ENCODE measurements at regions not wholly inside any gene's neighbourhood (a gene's known extent, or its start where the extent isn't known, plus 50 kb on each side); places are given as distances from the start of the nearest gene placed in this dataset.

DNA sequence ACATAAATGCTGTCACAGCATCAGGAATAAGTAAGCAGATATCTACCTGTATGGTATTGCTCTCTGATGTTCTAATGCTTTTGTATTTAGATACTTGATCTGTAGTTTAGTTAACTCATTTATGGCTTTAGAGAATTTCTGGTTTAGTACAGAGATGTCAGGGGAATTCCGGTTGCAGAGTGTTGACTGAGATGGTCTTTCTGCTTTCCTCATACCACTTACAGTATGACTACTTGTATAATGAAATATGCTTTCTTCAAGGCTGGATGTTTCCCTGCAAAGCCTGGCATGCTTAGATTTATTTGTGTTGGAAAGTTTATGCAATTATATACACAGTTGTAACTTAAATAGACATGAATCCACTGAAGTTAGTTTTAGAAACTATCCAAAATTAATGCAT lies 278.4 kb downstream of the CDH26 start:
- DNase-seq (ENCODE audit: low spot score in 2 of 2) (no peak), ATAC-seq (peak in 1 of 2 donors; percentile 24)
- Mint-ChIP-seq H3K9me3 (no peaks in the 10 kb centered on the region), H3K27ac (no peak overlapping the region), H3K36me3 (no peaks in the 10 kb centered on the region)

DNA sequence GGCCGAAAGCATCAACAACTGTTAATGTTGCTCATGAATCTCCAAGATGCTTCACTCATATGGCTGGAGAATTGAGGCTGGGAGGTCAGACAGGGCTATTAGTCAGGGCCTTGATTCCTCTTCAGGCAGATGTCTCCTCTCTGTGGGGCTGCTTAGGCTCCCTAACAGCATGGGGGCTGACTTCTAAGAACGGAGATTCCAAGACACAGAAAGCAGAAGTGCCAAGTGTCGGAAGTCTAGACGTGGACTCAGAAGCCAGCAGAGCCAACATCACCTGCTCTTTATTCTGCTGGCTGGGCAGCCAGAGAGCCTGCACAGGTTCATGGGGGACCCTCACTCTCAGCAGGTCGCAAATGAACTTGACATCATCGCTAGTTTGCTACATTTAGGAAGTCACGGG lies 279.8 kb downstream of the CDH26 start:
- ATAC-seq, result no peak
- DNase-seq (ENCODE audit: low spot score in 2 of 2), result no peak
- Mint-ChIP-seq H3K36me3 (no peaks in the 10 kb centered on the region), H3K27ac (no peak overlapping the region), H3K9me3 (no peaks in the 10 kb centered on the region)

DNA sequence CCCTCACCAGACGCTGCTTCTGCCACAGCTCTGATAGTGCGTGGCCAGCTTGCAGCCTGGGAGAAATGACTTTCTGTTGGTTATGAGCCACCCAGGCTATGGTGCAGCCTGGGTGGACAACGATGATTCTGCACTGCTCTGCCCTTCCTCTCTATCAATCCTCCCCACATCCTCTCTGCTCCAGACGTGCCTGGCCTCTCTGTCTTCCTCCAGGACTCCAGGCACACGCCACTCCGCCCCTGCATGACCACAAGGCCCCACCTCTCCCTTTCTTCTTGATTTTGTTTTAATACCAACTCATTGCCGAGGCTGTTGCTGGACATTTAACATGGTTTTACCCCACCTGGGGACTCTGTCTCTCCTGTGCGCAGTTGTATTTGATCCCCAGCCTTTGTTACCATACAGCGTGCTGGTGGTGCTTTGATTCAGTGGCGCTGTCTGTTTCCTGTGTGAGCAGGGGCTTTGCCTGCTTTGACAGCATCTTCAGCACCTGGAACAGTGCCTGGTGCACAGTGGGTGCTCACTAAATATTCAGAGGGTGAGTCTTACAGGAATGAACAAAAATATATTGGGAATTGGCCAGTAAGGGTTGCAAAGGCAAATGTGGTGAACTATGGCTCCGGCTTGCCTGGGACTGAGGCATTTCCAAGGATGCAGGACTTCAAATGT lies 280.9 kb downstream of the CDH26 start:
- no peak for DNase-seq (ENCODE audit: low spot score in 2 of 2)
- ATAC-seq, result no peak
- Mint-ChIP-seq H3K27ac (peak overlapping the region in 1 of 2 donors; percentile 56), H3K9me3 (no peaks in the 10 kb centered on the region), H3K36me3 (no peaks in the 10 kb centered on the region)

DNA sequence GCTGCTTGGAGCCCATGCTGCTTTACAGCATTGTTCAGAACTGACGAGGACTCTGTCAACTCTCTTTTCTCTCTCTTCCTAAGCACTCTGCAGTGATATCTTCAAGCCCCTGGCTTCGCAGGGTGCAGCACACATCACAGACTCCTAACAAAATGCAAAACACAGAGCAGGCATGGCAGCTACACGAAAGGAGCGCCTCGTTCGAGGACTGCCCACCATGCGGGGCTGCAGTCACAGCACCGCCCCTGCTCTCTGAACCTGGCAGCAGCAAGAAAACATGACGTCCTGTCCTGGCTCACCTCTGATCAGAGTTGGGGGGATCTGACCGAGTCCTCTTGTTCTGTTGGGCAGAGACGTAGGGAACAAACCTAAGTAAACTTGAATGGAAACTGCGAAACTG lies 281.7 kb downstream of the CDH26 start:
- H3K9me3 Mint-ChIP-seq, result no peaks in the 10 kb centered on the region
- no peak for ATAC-seq
- DNase-seq (ENCODE audit: low spot score in 2 of 2), result no peak
- H3K36me3 Mint-ChIP-seq, result no peaks in the 10 kb centered on the region
- no peak overlapping the region for H3K27ac Mint-ChIP-seq

DNA sequence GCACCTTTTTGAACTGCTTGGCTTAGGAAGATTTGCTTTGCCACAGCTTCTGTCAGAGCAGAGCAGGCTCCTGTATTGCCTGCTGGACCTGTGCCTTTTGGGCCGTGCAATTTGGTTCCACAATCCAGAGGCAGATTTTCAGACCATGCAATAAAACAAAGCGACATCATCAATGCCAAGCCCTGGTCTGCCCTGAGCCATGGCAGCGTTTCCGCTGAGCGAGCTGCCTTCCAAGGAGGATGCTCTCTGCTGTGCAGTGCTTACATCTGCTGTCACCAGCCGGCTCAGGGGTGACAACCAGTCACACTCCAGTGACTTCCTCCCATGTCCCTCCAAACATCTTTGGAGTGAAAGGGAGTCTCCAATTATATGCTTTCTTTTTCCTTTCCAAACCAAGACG lies 282.2 kb downstream of the CDH26 start:
- no peak for ATAC-seq
- H3K36me3 Mint-ChIP-seq, result no peaks in the 10 kb centered on the region
- H3K27ac Mint-ChIP-seq, result no peak overlapping the region
- no peak for DNase-seq (ENCODE audit: low spot score in 2 of 2)
- no peaks in the 10 kb centered on the region for H3K9me3 Mint-ChIP-seq

DNA sequence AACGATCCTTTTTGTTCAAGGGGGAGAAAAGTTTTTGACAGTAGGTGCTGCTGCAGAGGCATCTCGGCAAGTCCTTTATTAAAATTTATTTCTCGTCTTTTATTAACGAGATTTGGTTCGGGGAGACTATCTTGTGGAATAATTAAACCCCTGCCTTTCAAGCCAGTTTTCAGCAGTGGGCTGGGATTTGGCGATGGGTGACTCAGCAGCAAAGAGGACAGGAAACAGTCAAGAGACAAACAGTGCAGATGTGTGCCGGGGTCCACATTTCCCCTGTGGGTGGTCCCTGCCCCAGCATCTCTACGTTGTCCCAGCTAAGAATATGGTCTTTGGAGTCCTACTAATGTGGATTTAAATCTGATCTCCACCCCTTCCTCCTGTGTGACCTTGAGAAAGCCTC lies 282.8 kb downstream of the CDH26 start:
- Mint-ChIP-seq H3K36me3 (no peaks in the 10 kb centered on the region), H3K27ac (no peak overlapping the region)
- ATAC-seq, result no peak

DNA sequence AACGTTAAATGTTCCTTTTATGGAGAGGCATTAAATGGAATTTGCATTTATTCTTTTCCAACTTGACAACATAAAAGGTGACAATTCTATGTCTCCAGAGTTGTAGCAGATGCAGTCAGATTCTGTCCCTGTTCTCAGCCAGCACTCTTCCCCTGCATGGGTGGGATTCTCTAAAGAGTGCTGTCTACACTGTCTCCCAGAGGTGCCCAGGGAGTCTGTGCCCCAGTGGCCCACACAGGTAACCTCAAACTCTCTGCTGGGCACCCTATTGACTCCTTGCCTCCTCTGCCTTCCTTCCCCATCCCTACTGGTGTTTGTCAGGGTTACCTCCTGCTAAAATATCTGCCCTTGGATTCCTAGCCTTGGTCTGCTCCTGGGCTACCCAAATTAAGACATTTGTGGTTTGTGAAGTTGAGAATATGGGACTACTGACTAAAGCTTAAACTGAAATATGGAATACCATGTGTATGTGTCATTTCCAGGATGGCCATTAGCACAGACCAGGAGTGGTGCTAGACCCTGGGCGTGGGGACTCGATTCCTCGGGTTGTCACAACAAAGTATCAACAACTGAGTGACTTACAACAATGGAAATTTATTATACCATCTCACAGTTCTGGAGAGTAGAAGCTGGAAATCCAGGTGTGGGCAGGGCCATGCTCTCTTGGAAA lies 284.7 kb downstream of the CDH26 start:
- no peaks in the 10 kb centered on the region for H3K9me3 Mint-ChIP-seq
- no peak for DNase-seq (ENCODE audit: low spot score in 2 of 2)
- H3K27ac Mint-ChIP-seq, result no peak overlapping the region
- no peaks in the 10 kb centered on the region for H3K36me3 Mint-ChIP-seq
- ATAC-seq, result no peak

More for the DNA sequence above, 282.8 kb downstream of the CDH26 start:
- H3K9me3 Mint-ChIP-seq, result no peaks in the 10 kb centered on the region
- no peak for DNase-seq (ENCODE audit: low spot score in 2 of 2)

DNA sequence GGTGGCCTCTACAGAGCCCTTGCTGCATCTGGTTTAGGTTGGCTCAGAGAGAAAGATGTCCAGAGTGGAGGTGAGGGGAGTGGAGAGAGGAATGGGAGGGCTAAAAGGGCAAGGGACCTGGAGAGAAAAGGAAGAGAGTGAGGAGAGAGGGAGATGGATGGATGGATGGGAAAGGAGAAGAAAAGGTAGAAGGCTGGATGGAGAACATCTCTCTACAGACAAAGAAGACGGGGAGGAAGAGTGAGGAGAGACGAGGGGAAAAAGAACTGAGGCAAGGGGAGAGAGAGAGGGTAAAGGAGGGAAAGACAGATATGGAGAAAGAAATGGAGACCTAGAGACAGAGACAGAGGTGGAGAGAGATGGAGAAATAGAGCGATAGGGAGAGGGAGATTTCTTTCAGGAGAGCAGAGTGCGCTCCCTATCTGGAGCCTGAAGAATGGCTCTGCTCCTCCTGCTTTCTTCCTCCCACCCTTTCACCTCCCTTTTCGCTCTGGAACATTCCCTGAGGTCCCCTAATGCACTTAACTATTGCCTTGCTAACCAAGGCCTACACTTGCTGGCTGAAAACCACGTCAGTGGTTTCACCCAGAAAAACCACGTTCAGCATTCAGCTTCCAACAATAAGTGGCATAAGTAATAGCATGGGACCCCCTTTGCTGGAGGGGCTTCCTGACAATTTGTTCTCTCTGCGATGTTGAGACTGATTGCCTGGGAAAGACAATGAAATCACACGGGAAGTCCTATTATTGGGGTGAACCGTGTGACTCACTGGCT lies 286.3 kb downstream of the CDH26 start:
- DNase-seq (ENCODE audit: low spot score in 2 of 2), result no peak
- ATAC-seq, result no peak
- H3K9me3 Mint-ChIP-seq, result no peaks in the 10 kb centered on the region
- H3K27ac Mint-ChIP-seq, result no peak overlapping the region
- H3K36me3 Mint-ChIP-seq, result no peaks in the 10 kb centered on the region

DNA sequence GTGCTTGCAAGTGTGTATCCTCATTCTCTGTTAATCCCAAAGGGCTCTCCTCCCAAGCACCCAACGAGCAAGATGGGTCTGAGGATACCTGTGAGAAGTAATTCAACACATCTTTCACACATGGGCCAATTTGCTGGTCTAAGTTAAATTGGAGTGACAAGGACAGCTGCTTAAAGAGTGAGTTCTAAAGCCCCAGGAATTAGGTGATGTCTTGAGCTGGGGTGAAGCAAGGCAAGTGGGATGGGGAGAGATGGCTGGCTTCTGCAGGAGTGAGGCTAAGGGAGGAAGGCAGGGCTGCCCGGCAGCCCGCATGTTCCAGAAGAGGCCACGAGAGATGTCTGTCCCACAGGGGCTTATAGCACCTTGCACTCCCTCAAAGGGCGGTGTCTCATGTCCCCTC lies 288.5 kb downstream of the CDH26 start:
- Mint-ChIP-seq H3K9me3 (no peaks in the 10 kb centered on the region), H3K27ac (no peak overlapping the region), H3K36me3 (no peaks in the 10 kb centered on the region)
- ATAC-seq (no peak), DNase-seq (ENCODE audit: low spot score in 2 of 2) (no peak)

DNA sequence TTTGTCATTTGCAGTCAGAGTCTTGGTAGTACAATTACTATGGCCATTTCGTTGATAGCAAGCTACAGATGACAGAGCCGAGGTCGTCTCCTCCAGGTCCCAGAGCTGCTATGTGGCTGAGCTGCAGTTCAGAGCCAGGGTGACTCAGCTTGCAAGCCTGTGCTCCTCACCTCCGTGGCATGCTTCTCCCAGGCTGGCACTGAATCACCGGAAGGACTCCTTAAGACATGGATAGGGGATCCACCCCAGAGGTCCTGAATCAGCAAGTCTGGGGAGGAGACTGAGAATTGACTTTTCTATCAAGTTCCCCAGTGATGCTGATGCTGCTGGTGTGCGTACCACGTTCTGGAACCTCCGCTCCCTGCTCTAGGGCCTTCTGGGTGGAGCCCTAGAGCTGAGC lies 291.2 kb downstream of the CDH26 start:
- Mint-ChIP-seq H3K36me3 (no peaks in the 10 kb centered on the region), H3K27ac (no peak overlapping the region), H3K9me3 (no peaks in the 10 kb centered on the region)
- no peak for ATAC-seq
- DNase-seq (ENCODE audit: low spot score in 2 of 2), result no peak

DNA sequence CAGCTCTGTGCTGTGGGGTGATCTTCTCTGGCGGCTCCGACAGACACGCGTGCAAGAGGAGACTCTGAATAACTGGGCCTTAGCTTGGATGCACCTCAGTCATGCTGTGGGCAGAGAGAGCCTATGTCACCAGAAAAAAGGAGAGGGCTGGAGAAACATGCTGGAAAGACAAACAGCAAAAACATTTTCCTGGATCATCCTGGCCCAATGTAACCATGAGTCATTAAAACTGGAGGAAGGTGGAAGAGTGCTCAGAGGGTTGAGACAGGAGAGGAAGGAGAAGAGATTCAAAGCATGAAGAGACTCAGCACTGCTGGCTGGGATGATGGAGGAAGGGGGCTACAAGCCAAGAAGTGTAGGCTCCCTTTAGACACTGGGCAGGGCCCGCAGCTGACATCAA lies 292.0 kb downstream of the CDH26 start:
- no peak overlapping the region for H3K27ac Mint-ChIP-seq
- ATAC-seq (no peak), DNase-seq (ENCODE audit: low spot score in 2 of 2) (no peak)
- no peaks in the 10 kb centered on the region for H3K36me3 Mint-ChIP-seq
- H3K9me3 Mint-ChIP-seq, result no peaks in the 10 kb centered on the region

DNA sequence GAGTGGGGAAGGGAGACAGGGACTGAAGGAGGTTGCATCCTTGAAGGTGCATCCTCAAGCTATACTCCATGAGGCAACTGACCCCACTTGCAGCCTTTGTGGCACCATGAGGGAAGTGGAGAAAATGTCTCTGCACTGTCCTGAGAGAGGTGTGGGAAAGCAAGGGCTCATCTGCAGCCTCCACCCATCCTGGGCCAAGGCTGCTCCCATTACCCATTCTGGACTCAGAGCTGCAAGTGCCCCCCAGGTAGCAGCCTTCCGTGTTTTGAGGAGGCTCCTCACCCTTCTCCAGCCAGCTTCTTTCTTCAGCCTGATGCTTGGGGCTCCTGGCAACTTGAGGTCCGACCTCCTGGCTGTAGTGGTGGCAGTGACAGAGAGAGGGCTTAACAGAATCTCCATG lies 294.6 kb downstream of the CDH26 start:
- no peaks in the 10 kb centered on the region for H3K9me3 Mint-ChIP-seq
- ATAC-seq (no peak), DNase-seq (ENCODE audit: low spot score in 2 of 2) (no peak)
- H3K27ac Mint-ChIP-seq, result no peak overlapping the region
- H3K36me3 Mint-ChIP-seq, result no peaks in the 10 kb centered on the region

DNA sequence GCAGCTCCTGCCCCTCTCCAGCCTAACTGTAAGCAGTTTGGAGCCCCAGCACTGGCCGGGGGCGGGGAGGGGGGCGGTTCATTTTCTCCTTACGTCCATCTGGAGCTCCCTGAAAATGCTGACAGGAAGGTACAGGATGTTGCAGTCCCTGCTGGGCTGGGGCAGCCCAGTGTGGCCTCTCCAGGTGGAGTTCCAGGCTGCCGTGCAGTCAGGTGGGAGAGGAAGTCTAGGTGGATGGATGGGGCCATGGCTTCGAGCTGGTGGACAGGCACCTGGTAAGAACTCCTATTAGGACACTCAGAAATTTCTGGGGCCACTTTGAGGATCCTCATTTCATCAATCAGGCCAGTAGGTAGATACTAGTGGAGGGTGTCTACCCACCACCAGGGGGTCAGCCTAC lies 295.2 kb downstream of the CDH26 start:
- H3K36me3 Mint-ChIP-seq, result no peaks in the 10 kb centered on the region
- ATAC-seq (no peak), DNase-seq (ENCODE audit: low spot score in 2 of 2) (no peak)
- no peak overlapping the region for H3K27ac Mint-ChIP-seq
- H3K9me3 Mint-ChIP-seq, result no peaks in the 10 kb centered on the region

DNA sequence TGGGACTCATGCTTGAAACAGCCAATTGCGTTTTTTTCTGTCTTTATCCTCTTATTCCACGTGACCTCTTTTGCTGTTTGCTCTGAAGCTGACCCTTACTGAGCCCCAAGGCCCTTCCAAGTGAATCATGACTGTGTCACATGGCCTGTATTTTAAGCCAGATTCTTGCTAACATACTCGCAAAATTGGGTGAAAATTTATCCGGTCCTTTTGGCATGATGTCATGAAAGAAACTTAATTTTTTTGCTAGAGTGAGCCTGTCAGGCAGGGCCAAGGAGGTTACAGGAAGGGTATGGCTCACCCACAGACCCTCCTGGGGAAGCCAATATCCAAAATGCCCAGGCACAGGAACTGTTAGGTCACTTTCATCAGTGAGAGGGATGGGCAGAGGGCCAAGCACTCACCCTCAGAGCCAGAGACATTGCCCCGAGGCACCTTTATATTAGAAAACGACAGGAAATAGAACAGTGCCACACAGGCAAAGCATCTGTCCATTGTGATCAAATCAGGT lies 296.7 kb downstream of the CDH26 start:
- Mint-ChIP-seq H3K27ac (no peak overlapping the region), H3K36me3 (no peaks in the 10 kb centered on the region), H3K9me3 (no peaks in the 10 kb centered on the region)
- ATAC-seq, result no peak
- no peak for DNase-seq (ENCODE audit: low spot score in 2 of 2)

DNA sequence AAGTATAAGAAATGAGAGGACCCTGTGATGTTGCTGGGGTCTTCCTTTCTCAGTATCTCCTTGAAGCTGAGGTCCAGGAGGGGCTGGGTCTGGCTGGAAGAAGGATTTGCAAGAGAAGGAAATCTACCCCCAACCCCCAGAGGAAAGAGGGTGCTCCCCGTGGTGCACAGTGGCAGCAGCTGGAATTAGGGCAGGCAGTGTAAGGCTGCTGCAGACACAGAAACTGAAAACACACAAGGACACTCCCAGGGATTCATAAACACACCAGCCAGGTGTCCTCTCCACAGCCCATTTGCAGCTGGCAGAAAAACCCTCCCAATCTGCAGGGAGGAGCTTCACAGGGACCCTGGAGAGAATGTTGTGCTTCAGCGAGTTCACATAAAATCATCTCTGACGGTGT lies 297.2 kb downstream of the CDH26 start:
- DNase-seq (ENCODE audit: low spot score in 2 of 2) (no peak), ATAC-seq (no peak)
- Mint-ChIP-seq H3K9me3 (no peaks in the 10 kb centered on the region), H3K27ac (no peak overlapping the region), H3K36me3 (no peaks in the 10 kb centered on the region)

DNA sequence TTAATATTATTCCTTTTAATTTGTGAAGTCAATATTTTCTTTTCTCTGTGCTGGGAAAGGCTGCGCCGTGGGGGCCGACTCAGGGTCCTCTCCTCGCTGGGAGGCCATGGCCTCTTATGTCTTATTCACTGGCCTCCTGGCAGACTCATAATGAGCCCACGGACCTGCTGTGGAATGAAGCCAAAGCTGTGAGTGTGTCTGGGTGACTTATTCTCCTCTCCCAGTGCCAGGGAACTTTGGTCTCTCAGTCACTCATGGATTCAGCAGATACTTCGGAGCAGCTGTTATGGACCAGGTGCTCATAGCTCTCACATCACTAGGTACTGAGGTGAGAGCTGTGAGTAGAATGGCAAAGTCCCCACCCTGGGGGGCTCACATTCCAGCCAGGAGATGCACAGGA lies 297.6 kb downstream of the CDH26 start:
- no peak for DNase-seq (ENCODE audit: low spot score in 2 of 2)
- no peak for ATAC-seq
- Mint-ChIP-seq H3K36me3 (no peaks in the 10 kb centered on the region), H3K9me3 (no peaks in the 10 kb centered on the region), H3K27ac (no peak overlapping the region)

DNA sequence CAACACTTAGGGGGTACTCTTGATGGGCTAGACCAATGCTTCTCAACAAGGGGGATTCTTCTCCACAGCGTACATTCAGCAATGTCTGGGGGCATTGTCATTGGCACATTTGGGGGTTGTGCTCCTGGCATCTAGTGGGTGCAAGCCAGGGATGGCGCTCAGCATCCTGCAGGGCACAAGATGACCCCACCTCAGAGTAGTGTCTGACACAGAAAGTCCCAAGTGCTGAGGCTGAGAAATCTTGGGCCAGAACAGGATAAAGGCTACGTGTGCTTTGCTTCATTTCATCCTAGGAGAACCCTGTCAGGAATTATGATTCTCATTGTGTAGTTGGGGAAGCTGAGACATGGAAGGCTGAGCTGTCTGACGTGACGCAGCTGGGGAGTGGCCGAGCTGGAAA lies 298.6 kb downstream of the CDH26 start:
- Mint-ChIP-seq H3K9me3 (no peaks in the 10 kb centered on the region), H3K27ac (no peak overlapping the region), H3K36me3 (no peaks in the 10 kb centered on the region)
- ATAC-seq (no peak), DNase-seq (ENCODE audit: low spot score in 2 of 2) (no peak)

DNA sequence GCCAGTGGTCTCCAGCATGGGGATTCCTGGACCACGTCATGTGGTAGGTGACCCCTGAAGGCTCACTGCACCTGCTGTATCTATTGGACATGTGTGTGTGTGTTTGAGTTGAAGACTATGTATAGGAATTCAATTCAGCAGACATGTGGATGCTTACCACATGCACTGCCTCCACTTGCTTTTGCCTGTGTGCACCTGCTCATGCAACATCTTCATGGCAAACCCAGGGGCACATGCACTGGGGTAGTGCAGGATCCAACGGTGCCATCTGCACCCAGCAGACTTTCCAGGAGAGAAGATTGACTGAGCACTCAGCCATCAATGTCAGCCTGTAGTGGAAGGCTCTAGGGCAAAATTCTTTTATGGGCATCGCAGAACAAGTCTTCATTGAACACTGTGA lies 299.4 kb downstream of the CDH26 start:
- ATAC-seq (no peak), DNase-seq (ENCODE audit: low spot score in 2 of 2) (no peak)
- no peaks in the 10 kb centered on the region for H3K36me3 Mint-ChIP-seq
- no peak overlapping the region for H3K27ac Mint-ChIP-seq
- no peaks in the 10 kb centered on the region for H3K9me3 Mint-ChIP-seq

All from activated naive CD4-positive, alpha-beta T cell treated with anti-CD3 and anti-CD28 coated beads, Interleukin-2, amount 50 U/mL, for 72 hours (primary cell).